Liver (tissue), 8 donors: ENCODE measurements at regions not wholly inside any gene's neighbourhood (a gene's known extent, or its start where the extent isn't known, plus 50 kb on each side); places are given as distances from the start of the nearest gene placed in this dataset.

Source experiments
- DNase-seq: peaks from one replicate; pipeline ENCODE4 v3.0.0-alpha.2; 2017; ENCODE audit warnings: low spot score
- H3K27ac ChIP-seq, 2 donors: one replicate each; pipeline ENCODE4 v1.7.0; 2013; ENCODE audit warnings: inconsistent platforms in 2 of 2, low read length in 2 of 2, control low read depth in 1 of 2, low read depth in 1 of 2, mild to moderate bottlenecking in 1 of 2
- H3K27me3 ChIP-seq, 4 donors: one replicate each; pipeline versions ENCODE4 v1.6.1 to v1.7.0; 2013; ENCODE audit warnings: low read length in 3 of 4, inconsistent platforms in 1 of 4, mild to moderate bottlenecking in 1 of 4, moderate library complexity in 1 of 4; ENCODE audit not compliant: control insufficient read depth in 4 of 4, insufficient read depth in 4 of 4
- H3K36me3 ChIP-seq, 4 donors: one replicate each; pipeline versions ENCODE4 v1.6.1 to v1.7.0; 2013; ENCODE audit warnings: low read length in 3 of 4, mild to moderate bottlenecking in 3 of 4, low read depth in 1 of 4, moderate library complexity in 1 of 4; ENCODE audit not compliant: control insufficient read depth in 4 of 4, insufficient read depth in 3 of 4
- H3K4me1 ChIP-seq, 4 donors: one replicate each; pipeline versions ENCODE4 v1.6.1 to v1.7.0; 2013; ENCODE audit warnings: low read length in 3 of 4, mild to moderate bottlenecking in 3 of 4, moderate library complexity in 1 of 4; ENCODE audit not compliant: control insufficient read depth in 4 of 4, insufficient read depth in 4 of 4
- H3K4me3 ChIP-seq, 3 donors: one replicate each; pipeline versions ENCODE4 v1.6.1 to v1.7.0; 2013; ENCODE audit warnings: low read length in 3 of 3, control low read depth in 1 of 3, low read depth in 1 of 3, mild to moderate bottlenecking in 1 of 3
- H3K9ac ChIP-seq, 2 donors: one replicate each; pipeline ENCODE4 v1.7.0; 2013; ENCODE audit warnings: low read length in 2 of 2, mild to moderate bottlenecking in 2 of 2, moderate library complexity in 2 of 2, control low read depth in 1 of 2, low read depth in 1 of 2
- H3K9me3 ChIP-seq, 4 donors: one replicate each; pipeline versions ENCODE4 v1.6.1 to v1.7.0; 2013; ENCODE audit warnings: low read length in 3 of 4; ENCODE audit not compliant: control insufficient read depth in 4 of 4
- EGR1 ChIP-seq, 2 donors: IDR thresholded peaks; 2 replicates each; pipeline ENCODE4 v1.6.1; 2016 to 2018; ENCODE audit warnings: antibody characterized with exemption in 2 of 2, low read depth in 2 of 2
- FOXA1 ChIP-seq: IDR thresholded peaks from 2 replicates; pipeline ENCODE4 v1.6.1; 2016; ENCODE audit warnings: antibody characterized with exemption
- FOXA2 ChIP-seq: IDR thresholded peaks from 2 replicates; pipeline ENCODE4 v1.6.1; 2016; ENCODE audit warnings: antibody characterized with exemption
- GABPA ChIP-seq, 2 donors: IDR thresholded peaks in 1 of 2; conservative IDR thresholded peaks in 1 of 2; 2 replicates each; pipeline ENCODE4 v1.6.1; 2016; ENCODE audit warnings: antibody characterized with exemption in 2 of 2, mild to moderate bottlenecking in 1 of 2, moderate library complexity in 1 of 2
- HNF4A ChIP-seq, 2 donors: conservative IDR thresholded peaks; 2 replicates each; pipeline ENCODE4 v1.6.1; 2016; ENCODE audit warnings: antibody characterized with exemption in 2 of 2, mild to moderate bottlenecking in 2 of 2
- HNF4G ChIP-seq: IDR thresholded peaks from 2 replicates; pipeline ENCODE4 v1.6.1; 2016; ENCODE audit warnings: antibody characterized with exemption
- JUND ChIP-seq, 2 donors: IDR thresholded peaks; 2 replicates each; pipeline ENCODE4 v1.6.1; 2016; ENCODE audit warnings: antibody characterized with exemption in 2 of 2
- MAX ChIP-seq: IDR thresholded peaks from 2 replicates; pipeline ENCODE4 v1.6.1; 2016; ENCODE audit warnings: antibody characterized with exemption
- NR2F2 ChIP-seq: IDR thresholded peaks from 2 replicates; pipeline ENCODE4 v1.6.1; 2016; ENCODE audit warnings: antibody characterized with exemption
- RAD21 ChIP-seq, 2 donors: IDR thresholded peaks; 2 replicates each; pipeline ENCODE4 v1.6.1; 2016; ENCODE audit warnings: antibody characterized with exemption in 2 of 2, mild to moderate bottlenecking in 2 of 2
- REST ChIP-seq: IDR thresholded peaks from 2 replicates; pipeline ENCODE4 v1.6.1; 2016; ENCODE audit warnings: antibody characterized with exemption, mild to moderate bottlenecking
- RXRA ChIP-seq, 2 donors: IDR thresholded peaks; 2 replicates each; pipeline ENCODE4 v1.6.1; 2017 to 2018; ENCODE audit warnings: antibody characterized with exemption in 2 of 2, mild to moderate bottlenecking in 1 of 2
- SP1 ChIP-seq: IDR thresholded peaks from 2 replicates; pipeline ENCODE4 v1.6.1; 2018; ENCODE audit warnings: antibody characterized with exemption, mild to moderate bottlenecking
- TAF1 ChIP-seq: conservative IDR thresholded peaks from 2 replicates; pipeline ENCODE4 v1.6.1; 2016; ENCODE audit warnings: antibody characterized with exemption, mild to moderate bottlenecking
- YY1 ChIP-seq: IDR thresholded peaks from 2 replicates; pipeline ENCODE4 v1.6.1; 2016; ENCODE audit warnings: antibody characterized with exemption, mild to moderate bottlenecking
- WGBS: extraction: QIAGEN DNeasy Blood & Tissue Kit; methylation state at CpG from one replicate; pipeline ENCODE4 v1.1.7; 2013; 5-methylcytosine and 5-hydroxymethylcytosine counted together
- TF ChIP-seq, protein P1 (sequence below): IDR thresholded peaks from 2 replicates; pipeline ENCODE4 v1.6.1; 2016; ENCODE audit warnings: antibody characterized with exemption
- TF ChIP-seq, protein P2 (sequence below): fragments of 150-350 bp; IDR thresholded peaks from 2 replicates; pipeline ENCODE4 v1.5.1; 2017; ENCODE audit warnings: improper control_type of control experiment, low read depth, low read length; ENCODE audit not compliant: missing input control
- donor health status: healthy.
- donor health status: healthy.
- donor health status: healthy.
- donor health status: healthy.
- donor health status: healthy.

GRCh38 chr10:64219271-64220025 is 698.2 kb downstream of the REEP3 start (continued):
- no peak for TF ChIP-seq YY1
- no peak for TF ChIP-seq JUND (IDR thresholded peaks at IDR 0.05)
- TF ChIP-seq, protein P1, sequence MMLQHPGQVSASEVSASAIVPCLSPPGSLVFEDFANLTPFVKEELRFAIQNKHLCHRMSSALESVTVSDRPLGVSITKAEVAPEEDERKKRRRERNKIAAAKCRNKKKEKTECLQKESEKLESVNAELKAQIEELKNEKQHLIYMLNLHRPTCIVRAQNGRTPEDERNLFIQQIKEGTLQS, result no peak
- no peak for TF ChIP-seq MAX

GRCh38 chr10:64234489-64234888 is 713.3 kb downstream of the REEP3 start:
- DNase-seq, result no peak
- H3K9ac ChIP-seq, result no peak overlapping the region
- no peaks in the 10 kb centered on the region for H3K36me3 ChIP-seq
- no peak overlapping the region for H3K27ac ChIP-seq
- no peak overlapping the region for H3K4me3 ChIP-seq
- no peaks in the 10 kb centered on the region for H3K27me3 ChIP-seq
- H3K4me1 ChIP-seq, result no peaks in the 10 kb centered on the region
- no peak for TF ChIP-seq RXRA (IDR thresholded peaks at IDR 0.05)
- no peak for TF ChIP-seq GABPA (IDR thresholded peaks at IDR 0.05 in 1 of 2, conservative IDR thresholded peaks at IDR 0.05 in 1 of 2)
- no peak for TF ChIP-seq TAF1
- TF ChIP-seq HNF4G, result no peak
- TF ChIP-seq, protein P1, result no peak
- no peak for TF ChIP-seq YY1
- TF ChIP-seq REST, result no peak
- no peak for TF ChIP-seq SP1
- TF ChIP-seq FOXA2, result no peak
- TF ChIP-seq NR2F2, result no peak
- no peak for TF ChIP-seq EGR1 (IDR thresholded peaks at IDR 0.05; ENCODE audit: low read depth in 2 of 2)
- no peak for TF ChIP-seq FOXA1
- no peak for TF ChIP-seq JUND (IDR thresholded peaks at IDR 0.05)
- H3K9me3 ChIP-seq, result no peaks in the 10 kb centered on the region

- DNase-seq, result no peak
- H3K27me3 ChIP-seq, result no peaks in the 10 kb centered on the region
- 84% methylated on average over 1 of the region's 1 CpG for WGBS
- TF ChIP-seq YY1 (no peak), EGR1 (IDR thresholded peaks at IDR 0.05; ENCODE audit: low read depth in 2 of 2) (no peak), SP1 (no peak), TAF1 (no peak), GABPA (IDR thresholded peaks at IDR 0.05 in 1 of 2, conservative IDR thresholded peaks at IDR 0.05 in 1 of 2) (no peak), MAX (no peak), RAD21 (IDR thresholded peaks at IDR 0.05) (no peak), REST (no peak), JUND (IDR thresholded peaks at IDR 0.05) (no peak), FOXA2 (no peak), FOXA1 (no peak), NR2F2 (no peak), HNF4G (no peak), RXRA (IDR thresholded peaks at IDR 0.05) (no peak), HNF4A (conservative IDR thresholded peaks at IDR 0.05) (no peak)
- TF ChIP-seq, protein P2, sequence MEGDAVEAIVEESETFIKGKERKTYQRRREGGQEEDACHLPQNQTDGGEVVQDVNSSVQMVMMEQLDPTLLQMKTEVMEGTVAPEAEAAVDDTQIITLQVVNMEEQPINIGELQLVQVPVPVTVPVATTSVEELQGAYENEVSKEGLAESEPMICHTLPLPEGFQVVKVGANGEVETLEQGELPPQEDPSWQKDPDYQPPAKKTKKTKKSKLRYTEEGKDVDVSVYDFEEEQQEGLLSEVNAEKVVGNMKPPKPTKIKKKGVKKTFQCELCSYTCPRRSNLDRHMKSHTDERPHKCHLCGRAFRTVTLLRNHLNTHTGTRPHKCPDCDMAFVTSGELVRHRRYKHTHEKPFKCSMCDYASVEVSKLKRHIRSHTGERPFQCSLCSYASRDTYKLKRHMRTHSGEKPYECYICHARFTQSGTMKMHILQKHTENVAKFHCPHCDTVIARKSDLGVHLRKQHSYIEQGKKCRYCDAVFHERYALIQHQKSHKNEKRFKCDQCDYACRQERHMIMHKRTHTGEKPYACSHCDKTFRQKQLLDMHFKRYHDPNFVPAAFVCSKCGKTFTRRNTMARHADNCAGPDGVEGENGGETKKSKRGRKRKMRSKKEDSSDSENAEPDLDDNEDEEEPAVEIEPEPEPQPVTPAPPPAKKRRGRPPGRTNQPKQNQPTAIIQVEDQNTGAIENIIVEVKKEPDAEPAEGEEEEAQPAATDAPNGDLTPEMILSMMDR, result no peak
- TF ChIP-seq, protein P1, result no peak
Measured at GRCh38 chr10:64257704-64258103, 736.5 kb downstream of the REEP3 start.

More at GRCh38 chr10:64257704-64258103, 736.5 kb downstream of the REEP3 start:
- Histone ChIP-seq H3K36me3 (no peaks in the 10 kb centered on the region), H3K9ac (no peak overlapping the region), H3K4me1 (no peaks in the 10 kb centered on the region), H3K27ac (no peak overlapping the region), H3K4me3 (no peak overlapping the region), H3K9me3 (no peaks in the 10 kb centered on the region)
